Kidney epithelial cell (primary cell): ENCODE measurements at regions not wholly inside any gene's neighbourhood (a gene's known extent, or its start where the extent isn't known, plus 50 kb on each side); places are given as distances from the start of the nearest gene placed in this dataset.
"Not testable (repeated sequence)": the region's sequence is repeated elsewhere in the genome, so short reads cannot be mapped to it uniquely, and the experiment has no call there.

Source experiments
- DNase-seq: peaks from one replicate; pipeline ENCODE4 v3.0.0-alpha.2; 2010; ENCODE audit warnings: low read depth
- H3K27me3 ChIP-seq: 2 replicates; pipeline ENCODE4 v1.6.0; 2011; ENCODE audit warnings: low read length; ENCODE audit not compliant: control insufficient read depth, insufficient read depth
- H3K36me3 ChIP-seq: 2 replicates; pipeline ENCODE4 v1.5.1; 2011; ENCODE audit warnings: low read length; ENCODE audit not compliant: control insufficient read depth, insufficient read depth
- H3K4me3 ChIP-seq: 2 replicates; pipeline ENCODE4 v1.5.1; 2011; ENCODE audit warnings: low read depth, mild to moderate bottlenecking, control low read depth, low read length
- CTCF ChIP-seq: IDR thresholded peaks from 2 replicates; pipeline ENCODE4 v1.5.1; 2011; ENCODE audit warnings: mild to moderate bottlenecking, moderate library complexity, low read length, control low read depth, inconsistent platforms; ENCODE audit not compliant: insufficient read depth, poor library complexity, severe bottlenecking

GRCh38 chr12:84413656-84414055 lies 498.9 kb downstream of the SLC6A15 start:
- H3K27me3 ChIP-seq, result no peaks in the 10 kb centered on the region
- H3K36me3 ChIP-seq, result no peaks in the 10 kb centered on the region
- H3K4me3 ChIP-seq, result no peak overlapping the region
- DNase-seq, result no peak
- TF ChIP-seq CTCF, result no peak

GRCh38 chr12:84412226-84412625 lies 500.4 kb downstream of the SLC6A15 start:
- Histone ChIP-seq H3K36me3 (no peaks in the 10 kb centered on the region), H3K27me3 (no peaks in the 10 kb centered on the region), H3K4me3 (no peak overlapping the region)
- no peak for TF ChIP-seq CTCF
- DNase-seq, result no peak

- TF ChIP-seq CTCF, result no peak
- H3K27me3 ChIP-seq, result no peaks in the 10 kb centered on the region
Observed at GRCh38 chr12:84411031-84411430, 501.6 kb downstream of the SLC6A15 start.

GRCh38 chr12:84408936-84409335 lies 503.7 kb downstream of the SLC6A15 start:
- no peak for TF ChIP-seq CTCF
- Histone ChIP-seq H3K27me3 (no peaks in the 10 kb centered on the region), H3K36me3 (no peaks in the 10 kb centered on the region), H3K4me3 (no peak overlapping the region)
- DNase-seq, result no peak

More at GRCh38 chr12:84411031-84411430, 501.6 kb downstream of the SLC6A15 start:
- Histone ChIP-seq H3K36me3 (no peaks in the 10 kb centered on the region), H3K4me3 (no peak overlapping the region)
- no peak for DNase-seq

GRCh38 chr12:84406720-84407119 lies 505.9 kb downstream of the SLC6A15 start:
- H3K27me3 ChIP-seq, DNase-seq, H3K4me3 ChIP-seq, H3K36me3 ChIP-seq: not testable (repeated sequence)

GRCh38 chr12:84397846-84398245 lies 514.8 kb downstream of the SLC6A15 start:
- TF ChIP-seq CTCF, result no peak
- DNase-seq, result no peak
- H3K27me3 ChIP-seq, result no peaks in the 10 kb centered on the region
- H3K4me3 ChIP-seq, result no peak overlapping the region
- H3K36me3 ChIP-seq, result no peaks in the 10 kb centered on the region
